Neural progenitor cell (in vitro differentiated cells): ENCODE measurements at regions not wholly inside any gene's neighbourhood (a gene's known extent, or its start where the extent isn't known, plus 50 kb on each side); places are given as distances from the start of the nearest gene placed in this dataset.
"Not testable (repeated sequence)": the region's sequence is repeated elsewhere in the genome, so short reads cannot be mapped to it uniquely, and the experiment has no call there.

Source experiments
- DNase-seq: peaks from one replicate; pipeline ENCODE4 v3.0.0-alpha.2; 2016; ENCODE audit warnings: low spot score
- H2AFZ ChIP-seq: fragments of 200-600 bp; sonication (generic); replicated peaks from 2 replicates; pipeline ENCODE4 v1.6.1; 2016; ENCODE audit warnings: antibody characterized with exemption
- H3F3A ChIP-seq: fragments of 200-600 bp; sonication (generic); 2 replicates; pipeline ENCODE4 v1.6.1; 2016; ENCODE audit warnings: antibody characterized with exemption, low read depth
- H3K27ac ChIP-seq: fragments of 200-600 bp; sonication (generic); 2 replicates; pipeline ENCODE4 v1.5.1; 2016; ENCODE audit warnings: mild to moderate bottlenecking
- H3K27me3 ChIP-seq: fragments of 200-600 bp; sonication (generic); 2 replicates; pipeline ENCODE4 v1.6.1; 2016; ENCODE audit warnings: mild to moderate bottlenecking, moderate library complexity
- H3K36me3 ChIP-seq: fragments of 200-600 bp; sonication (generic); 2 replicates; pipeline ENCODE4 v1.5.1; 2016
- H3K4me1 ChIP-seq: fragments of 200-600 bp; sonication (generic); 2 replicates; pipeline ENCODE4 v1.6.1; 2016; ENCODE audit warnings: mixed run types
- H3K4me2 ChIP-seq: fragments of 200-600 bp; sonication (generic); 2 replicates; pipeline ENCODE4 v1.6.1; 2016
- H3K4me3 ChIP-seq: fragments of 200-600 bp; sonication (generic); 2 replicates; pipeline ENCODE4 v1.5.1; 2016
- H3K79me2 ChIP-seq: fragments of 200-600 bp; sonication (generic); 2 replicates; pipeline ENCODE4 v1.6.1; 2016; ENCODE audit warnings: low read depth
- H3K9ac ChIP-seq: fragments of 200-600 bp; sonication (generic); 2 replicates; pipeline ENCODE4 v1.6.1; 2016
- H3K9me3 ChIP-seq: fragments of 200-600 bp; sonication (generic); 2 replicates; pipeline ENCODE4 v1.5.1; 2016; ENCODE audit warnings: low read depth
- H4K20me1 ChIP-seq: fragments of 200-600 bp; sonication (generic); 2 replicates; pipeline ENCODE4 v1.6.1; 2016; ENCODE audit warnings: low read depth
- H3K27ac Mint-ChIP-seq: 3 replicates; pipeline ENCODE4 v1.8.0; 2021; ENCODE audit warnings: mixed read lengths
- H3K27me3 Mint-ChIP-seq: 2 replicates; pipeline ENCODE4 v1.8.0; 2022; ENCODE audit warnings: low read depth, mild to moderate bottlenecking, inconsistent platforms, moderate library complexity, mixed read lengths; ENCODE audit not compliant: insufficient read depth
- H3K36me3 Mint-ChIP-seq: 3 replicates; pipeline ENCODE4 v1.8.0; 2021; ENCODE audit warnings: mixed read lengths
- H3K4me1 Mint-ChIP-seq: 3 replicates; pipeline ENCODE4 v1.8.0; 2021; ENCODE audit warnings: mixed read lengths
- H3K4me3 Mint-ChIP-seq: 3 replicates; pipeline ENCODE4 v1.8.0; 2021; ENCODE audit warnings: mild to moderate bottlenecking, moderate library complexity, mixed read lengths
- H3K9me3 Mint-ChIP-seq: 3 replicates; pipeline ENCODE4 v1.8.0; 2020; ENCODE audit warnings: mixed read lengths
- CTCF ChIP-seq: fragments of 200-600 bp; sonication (generic); IDR thresholded peaks from 2 replicates; pipeline ENCODE4 v1.5.1; 2017; ENCODE audit warnings: antibody characterized with exemption, mild to moderate bottlenecking
- EZH2 ChIP-seq: fragments of 200-600 bp; sonication (generic); IDR thresholded peaks from 2 replicates; pipeline ENCODE4 v1.6.1; 2017; ENCODE audit warnings: antibody characterized with exemption, mild to moderate bottlenecking, moderate library complexity
- EZH2phosphoT487 ChIP-seq: fragments of 200-600 bp; sonication (generic); IDR thresholded peaks from 2 replicates; pipeline ENCODE4 v1.6.1; 2017; ENCODE audit warnings: antibody characterized with exemption

GRCh38 chr1:224544346-224545110 is 71.6 kb upstream of the CNIH3 start:
- Histone ChIP-seq H3K27me3 (no peaks in the 10 kb centered on the region), H3K79me2 (no peaks in the 10 kb centered on the region), H3K9ac (no peak overlapping the region), H3K9me3 (no peaks in the 10 kb centered on the region), H3K4me1 (no peaks in the 10 kb centered on the region), H3F3A (no peaks in the 10 kb centered on the region), H4K20me1 (no peaks in the 10 kb centered on the region), H3K36me3 (no peaks in the 10 kb centered on the region), H3K4me2 (no peak overlapping the region), H2AFZ (no peak overlapping the region), H3K4me3 (no peak overlapping the region), H3K27ac (no peak overlapping the region)
- Mint-ChIP-seq H3K27ac (no peak overlapping the region), H3K4me3 (no peak overlapping the region), H3K4me1 (peaks cover 11% of the 10 kb centered on the region), H3K27me3 (no peaks in the 10 kb centered on the region), H3K9me3 (no peaks in the 10 kb centered on the region), H3K36me3 (no peaks in the 10 kb centered on the region)
- DNase-seq, result no peak
- no peak for TF ChIP-seq EZH2phosphoT487

- H3F3A ChIP-seq, result no peaks in the 10 kb centered on the region
- no peak overlapping the region for H3K27ac ChIP-seq
- no peak overlapping the region for H3K4me2 ChIP-seq
- DNase-seq, result no peak
- H3K27ac Mint-ChIP-seq, result no peak overlapping the region
- no peaks in the 10 kb centered on the region for H4K20me1 ChIP-seq
- H3K9me3 ChIP-seq, result no peaks in the 10 kb centered on the region
- no peaks in the 10 kb centered on the region for H3K9me3 Mint-ChIP-seq
- no peak overlapping the region for H2AFZ ChIP-seq
- no peaks in the 10 kb centered on the region for H3K36me3 Mint-ChIP-seq
- H3K4me3 Mint-ChIP-seq, result no peak overlapping the region
- H3K36me3 ChIP-seq, result no peaks in the 10 kb centered on the region
- peaks cover 11% of the 10 kb centered on the region for H3K4me1 Mint-ChIP-seq
- no peaks in the 10 kb centered on the region for H3K4me1 ChIP-seq
- no peak overlapping the region for H3K9ac ChIP-seq
- no peaks in the 10 kb centered on the region for H3K27me3 ChIP-seq
- TF ChIP-seq CTCF (no peak), EZH2 (no peak), EZH2phosphoT487 (no peak)
- H3K79me2 ChIP-seq, result no peaks in the 10 kb centered on the region
- H3K4me3 ChIP-seq, result no peak overlapping the region
- H3K27me3 Mint-ChIP-seq, result no peaks in the 10 kb centered on the region
These were observed 70.5 kb upstream of the CNIH3 start for GRCh38 chr1:224545571-224545970.

GRCh38 chr1:224548676-224549075 is 67.4 kb upstream of the CNIH3 start:
- Histone ChIP-seq H3K27ac (no peak overlapping the region), H4K20me1 (no peaks in the 10 kb centered on the region), H3K9ac (no peak overlapping the region), H3K36me3 (no peaks in the 10 kb centered on the region), H3K27me3 (no peaks in the 10 kb centered on the region), H3K4me3 (no peak overlapping the region), H2AFZ (no peak overlapping the region), H3K79me2 (no peaks in the 10 kb centered on the region), H3K4me2 (no peak overlapping the region), H3F3A (no peaks in the 10 kb centered on the region), H3K9me3 (no peaks in the 10 kb centered on the region), H3K4me1 (no peaks in the 10 kb centered on the region)
- TF ChIP-seq EZH2phosphoT487, result no peak
- TF ChIP-seq CTCF, result no peak
- no peak for TF ChIP-seq EZH2
- no peaks in the 10 kb centered on the region for H3K27me3 Mint-ChIP-seq
- peaks cover 3% of the 10 kb centered on the region for H3K4me1 Mint-ChIP-seq
- no peak overlapping the region for H3K4me3 Mint-ChIP-seq
- no peaks in the 10 kb centered on the region for H3K9me3 Mint-ChIP-seq
- no peak overlapping the region for H3K27ac Mint-ChIP-seq
- no peak for DNase-seq
- no peaks in the 10 kb centered on the region for H3K36me3 Mint-ChIP-seq

- not testable (repeated sequence) for H3K27me3 ChIP-seq, H3K9ac ChIP-seq, H3K4me1 Mint-ChIP-seq, H3K36me3 Mint-ChIP-seq, H3K4me2 ChIP-seq, H3F3A ChIP-seq, H3K4me3 ChIP-seq, H3K9me3 ChIP-seq, DNase-seq, H3K4me3 Mint-ChIP-seq, H3K36me3 ChIP-seq, H3K79me2 ChIP-seq, H3K4me1 ChIP-seq, H3K27ac Mint-ChIP-seq, H3K27me3 Mint-ChIP-seq, H2AFZ ChIP-seq, H4K20me1 ChIP-seq, H3K27ac ChIP-seq, H3K9me3 Mint-ChIP-seq
These were observed 64.9 kb upstream of the CNIH3 start for GRCh38 chr1:224551189-224551588.
